Gastrocnemius medialis (tissue), 4 donors: ENCODE measurements at regions not wholly inside any gene's neighbourhood (a gene's known extent, or its start where the extent isn't known, plus 50 kb on each side); places are given as distances from the start of the nearest gene placed in this dataset.

Experiments
- ATAC-seq, 2 donors: fragments of 150-250 bp; one replicate each; pipeline ENCODE4 v1.9.1; 2016
- DNase-seq, 2 donors: peaks; one replicate each; pipeline ENCODE4 v3.0.0-alpha.2; 2019
- H3K27ac ChIP-seq, 4 donors: fragments of 200-600 bp; sonication (generic); 1 replicate in 1 of 4; 2 replicates in 3 of 4; pipeline ENCODE4 v1.5.1; 2016 to 2018; ENCODE audit warnings: mild to moderate bottlenecking in 2 of 4, moderate library complexity in 1 of 4
- H3K27me3 ChIP-seq, 3 donors: fragments of 200-600 bp; sonication (generic) in 2 of 3; 1 replicate in 1 of 3; 2 replicates in 2 of 3; pipeline versions ENCODE4 v1.5.1 to v1.6.0; 2016 to 2019; ENCODE audit warnings: mild to moderate bottlenecking in 1 of 3, moderate library complexity in 1 of 3
- H3K36me3 ChIP-seq, 2 donors: fragments of 200-600 bp; sonication (generic) in 1 of 2; one replicate each; pipeline ENCODE4 v1.5.1; 2017 to 2018
- H3K4me1 ChIP-seq, 2 donors: fragments of 200-600 bp; sonication (generic) in 1 of 2; one replicate each; pipeline ENCODE4 v1.5.1; 2016 to 2017; ENCODE audit warnings: mild to moderate bottlenecking in 2 of 2
- H3K4me3 ChIP-seq, 4 donors: fragments of 200-600 bp; sonication (generic) in 3 of 4; 1 replicate in 1 of 4; 2 replicates in 3 of 4; pipeline ENCODE4 v1.5.1; 2016 to 2019; ENCODE audit warnings: mild to moderate bottlenecking in 2 of 4
- H3K9me3 ChIP-seq, 3 donors: fragments of 200-600 bp; sonication (generic) in 2 of 3; 1 replicate in 1 of 3; 2 replicates in 2 of 3; pipeline ENCODE4 v1.5.1; 2016 to 2019
- POLR2A ChIP-seq, 2 donors: fragments of 450-650 bp; IDR thresholded peaks; one replicate each; pipeline ENCODE4 v1.6.1; 2017; ENCODE audit warnings: antibody characterized with exemption in 2 of 2, mild to moderate bottlenecking in 2 of 2, moderate library complexity in 2 of 2
- in situ Hi-C, 4 donors: fragments of 200-750 bp; cut with MboI; loops; one replicate each; pipeline versions ENCODE4 v1.15.0 to v1.8.0; 2017; ENCODE audit warnings: low sequenced_read_pairs in 4 of 4
- intact Hi-C: fragments of 100-400 bp; cut with DNase I; formaldehyde crosslinking; loops from one replicate; pipeline ENCODE4 v1.15.1; 2023; ENCODE audit warnings: low total_unique reads
- TF ChIP-seq, protein P1 (sequence below), 5 experiments: fragments of 450-650 bp in 3 of 5; fragments of 200-600 bp in 2 of 5; sonication (generic) in 2 of 5; IDR thresholded peaks in 4 of 5; conservative IDR thresholded peaks in 1 of 5; 1 replicate in 4 of 5; 2 replicates in 1 of 5; pipeline ENCODE4 v1.5.1; 2016 to 2019; ENCODE audit warnings: antibody characterized with exemption in 5 of 5, mild to moderate bottlenecking in 3 of 5, moderate library complexity in 3 of 5

DNA sequence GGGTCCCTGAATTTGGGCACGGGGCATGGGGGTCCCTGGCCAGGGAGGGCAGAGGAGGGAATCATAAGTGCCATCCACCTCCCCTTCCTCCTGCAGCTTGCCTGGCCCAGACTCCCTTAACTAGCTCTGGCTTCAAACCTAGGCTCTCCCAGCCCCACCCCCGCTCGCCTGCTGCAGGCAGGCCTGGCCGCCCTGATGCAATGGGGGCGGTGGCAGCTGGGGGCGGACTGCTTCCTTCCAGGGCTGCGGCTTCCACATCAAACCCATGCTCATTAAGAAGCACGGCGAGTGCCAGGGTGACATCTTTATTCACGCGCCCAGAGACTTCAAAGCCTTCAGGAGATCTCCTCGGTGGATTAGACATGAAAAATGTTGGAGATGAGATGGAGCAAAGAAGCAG, 123.1 kb downstream of the TPRA1 start:
- TF ChIP-seq, protein P1, sequence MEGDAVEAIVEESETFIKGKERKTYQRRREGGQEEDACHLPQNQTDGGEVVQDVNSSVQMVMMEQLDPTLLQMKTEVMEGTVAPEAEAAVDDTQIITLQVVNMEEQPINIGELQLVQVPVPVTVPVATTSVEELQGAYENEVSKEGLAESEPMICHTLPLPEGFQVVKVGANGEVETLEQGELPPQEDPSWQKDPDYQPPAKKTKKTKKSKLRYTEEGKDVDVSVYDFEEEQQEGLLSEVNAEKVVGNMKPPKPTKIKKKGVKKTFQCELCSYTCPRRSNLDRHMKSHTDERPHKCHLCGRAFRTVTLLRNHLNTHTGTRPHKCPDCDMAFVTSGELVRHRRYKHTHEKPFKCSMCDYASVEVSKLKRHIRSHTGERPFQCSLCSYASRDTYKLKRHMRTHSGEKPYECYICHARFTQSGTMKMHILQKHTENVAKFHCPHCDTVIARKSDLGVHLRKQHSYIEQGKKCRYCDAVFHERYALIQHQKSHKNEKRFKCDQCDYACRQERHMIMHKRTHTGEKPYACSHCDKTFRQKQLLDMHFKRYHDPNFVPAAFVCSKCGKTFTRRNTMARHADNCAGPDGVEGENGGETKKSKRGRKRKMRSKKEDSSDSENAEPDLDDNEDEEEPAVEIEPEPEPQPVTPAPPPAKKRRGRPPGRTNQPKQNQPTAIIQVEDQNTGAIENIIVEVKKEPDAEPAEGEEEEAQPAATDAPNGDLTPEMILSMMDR (IDR thresholded peaks at IDR 0.05 in 4 of 5, conservative IDR thresholded peaks at IDR 0.05 in 1 of 5): no peak
- no peak for TF ChIP-seq POLR2A (IDR thresholded peaks at IDR 0.05)
- Histone ChIP-seq H3K4me1 (no peaks in the 10 kb centered on the region), H3K4me3 (no peak overlapping the region), H3K27ac (no peak overlapping the region), H3K36me3 (no peaks in the 10 kb centered on the region), H3K27me3 (no peaks in the 10 kb centered on the region), H3K9me3 (no peaks in the 10 kb centered on the region)
- DNase-seq (no peak), ATAC-seq (no peak)
- in situ Hi-C loops (loop anchor here in 1 of 4 donors (25.0 kb wide), 1 partner anchor 705 kb away; no protein-coding TSS in a partner anchor), intact Hi-C loops (no loop called here)

DNA sequence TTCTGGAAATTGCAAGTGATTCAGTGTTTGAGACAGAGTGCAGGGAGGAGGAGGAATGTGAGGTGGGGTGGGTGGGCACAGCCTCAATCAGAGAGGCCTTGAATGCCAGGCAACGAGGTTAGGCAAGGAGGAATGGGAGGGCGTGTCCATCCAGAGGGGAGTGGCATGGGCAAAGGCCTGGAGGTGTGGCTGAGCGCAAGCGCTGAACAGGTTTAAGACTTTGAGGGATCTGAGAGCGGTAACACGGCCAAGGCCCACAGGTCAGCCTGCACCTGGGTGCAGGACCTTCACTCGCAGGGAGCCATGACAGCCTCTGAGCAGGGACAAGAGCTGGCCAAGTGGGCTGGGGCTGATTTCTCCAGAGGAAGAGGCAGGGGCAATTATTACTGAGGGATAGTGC, 125.9 kb downstream of the TPRA1 start:
- H3K27me3 ChIP-seq: no peaks in the 10 kb centered on the region
- H3K4me1 ChIP-seq: no peaks in the 10 kb centered on the region
- no peak overlapping the region for H3K27ac ChIP-seq
- in situ Hi-C loops (loop anchor here in 1 of 4 donors (25.0 kb wide), 1 partner anchor 702 kb away; no protein-coding TSS in a partner anchor), intact Hi-C loops (no loop called here)
- DNase-seq: no peak
- no peaks in the 10 kb centered on the region for H3K9me3 ChIP-seq
- no peak for ATAC-seq
- no peak overlapping the region for H3K4me3 ChIP-seq
- no peaks in the 10 kb centered on the region for H3K36me3 ChIP-seq
- TF ChIP-seq, protein P1 (IDR thresholded peaks at IDR 0.05 in 4 of 5, conservative IDR thresholded peaks at IDR 0.05 in 1 of 5): no peak

DNA sequence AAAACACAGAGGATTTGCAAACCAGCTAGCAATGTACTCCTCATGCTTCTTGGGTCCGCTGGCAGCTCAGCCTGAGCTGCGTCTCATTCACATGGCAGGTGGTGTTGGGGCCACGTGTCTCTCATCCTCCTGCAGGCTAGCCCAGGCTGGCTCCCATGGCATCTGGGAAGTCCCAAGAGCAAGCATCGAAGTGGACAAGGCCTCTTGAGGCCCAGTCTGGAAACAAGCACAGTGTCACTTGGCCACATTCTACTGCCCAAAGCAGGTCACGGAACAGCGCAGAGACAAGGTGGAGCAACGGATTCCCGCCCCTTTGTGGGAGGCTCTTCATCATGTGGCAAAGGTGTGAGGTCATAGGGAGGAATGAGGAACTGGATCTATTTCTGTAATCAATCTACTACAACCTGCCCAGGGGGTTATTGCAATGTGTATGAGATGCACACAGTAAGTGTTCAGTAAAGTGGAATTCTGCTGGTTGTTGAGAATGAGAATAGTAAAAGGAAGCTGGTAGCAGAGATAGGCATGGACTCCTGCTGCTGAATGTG, 128.3 kb downstream of the TPRA1 start:
- Histone ChIP-seq H3K9me3 (no peaks in the 10 kb centered on the region), H3K36me3 (no peaks in the 10 kb centered on the region), H3K4me1 (no peaks in the 10 kb centered on the region), H3K27ac (no peak overlapping the region), H3K27me3 (peaks cover 10 to 12% (median 11%) of the 10 kb centered on the region in 3 donors), H3K4me3 (no peak overlapping the region)
- no peak for TF ChIP-seq POLR2A (IDR thresholded peaks at IDR 0.05)
- TF ChIP-seq, protein P1 (IDR thresholded peaks at IDR 0.05 in 4 of 5, conservative IDR thresholded peaks at IDR 0.05 in 1 of 5): no peak
- ATAC-seq: no peak
- in situ Hi-C loops: loop anchor here in 1 of 4 donors (25.0 kb wide), 1 partner anchor 700 kb away; no protein-coding TSS in a partner anchor
- intact Hi-C loops: no loop called here
- no peak for DNase-seq

DNA sequence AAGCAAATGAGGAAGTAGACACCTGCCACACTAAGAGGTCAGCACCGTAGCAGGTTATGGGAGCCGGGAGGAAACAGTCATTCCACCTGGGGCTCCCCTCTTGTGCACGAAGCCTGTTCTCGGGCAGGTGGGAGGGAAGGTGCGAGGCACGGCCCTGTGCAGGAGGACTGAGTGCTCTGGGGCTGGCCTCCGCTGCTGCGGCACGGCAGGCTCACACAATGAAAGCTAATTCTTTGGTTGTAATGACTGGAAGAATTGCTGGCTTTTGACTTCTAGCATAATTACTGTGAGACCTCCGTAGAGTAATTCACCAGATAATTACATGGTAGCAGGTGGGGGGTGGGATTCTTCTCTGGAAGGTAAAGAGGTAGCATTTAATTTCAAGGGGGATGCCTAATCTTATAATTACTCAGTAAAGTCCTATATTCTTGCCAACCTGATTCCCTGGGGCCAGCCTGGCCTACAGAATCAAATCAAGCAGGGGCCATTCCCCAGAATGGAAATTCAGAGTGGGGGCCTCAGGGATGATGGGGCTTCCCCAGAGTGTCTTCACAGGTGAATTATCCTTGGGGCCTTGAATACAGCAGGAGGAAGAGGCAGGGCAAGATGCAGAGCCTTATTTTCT, 129.1 kb downstream of the TPRA1 start:
- no peak for ATAC-seq
- no peaks in the 10 kb centered on the region for H3K4me1 ChIP-seq
- no peak overlapping the region for H3K27ac ChIP-seq
- TF ChIP-seq, protein P1 (IDR thresholded peaks at IDR 0.05 in 4 of 5, conservative IDR thresholded peaks at IDR 0.05 in 1 of 5): no peak
- H3K4me3 ChIP-seq: no peak overlapping the region
- H3K36me3 ChIP-seq: no peaks in the 10 kb centered on the region
- no peaks in the 10 kb centered on the region for H3K9me3 ChIP-seq
- intact Hi-C loops: no loop called here
- H3K27me3 ChIP-seq: peaks cover 17 to 20% (median 18%) of the 10 kb centered on the region in 3 donors
- DNase-seq: no peak
- in situ Hi-C loops: loop anchor here in 1 of 4 donors (25.0 kb wide), 1 partner anchor 699 kb away; no protein-coding TSS in a partner anchor
